Lower leg skin (tissue), 3 donors: ENCODE measurements at regions not wholly inside any gene's neighbourhood (a gene's known extent, or its start where the extent isn't known, plus 50 kb on each side); places are given as distances from the start of the nearest gene placed in this dataset.

ENCODE experiments used
- CTCF ChIP-seq, 3 donors: fragments of 450-650 bp; IDR thresholded peaks; one replicate each; pipeline ENCODE4 v1.5.1; 2016; ENCODE audit warnings: antibody characterized with exemption in 3 of 3, mild to moderate bottlenecking in 3 of 3, moderate library complexity in 2 of 3
- POLR2A ChIP-seq, 2 donors: fragments of 450-650 bp; IDR thresholded peaks; one replicate each; pipeline ENCODE4 v1.6.1; 2016 to 2017; ENCODE audit warnings: antibody characterized with exemption in 2 of 2, mild to moderate bottlenecking in 1 of 2, moderate library complexity in 1 of 2

- TF ChIP-seq POLR2A (IDR thresholded peaks at IDR 0.05) (no peak), CTCF (IDR thresholded peaks at IDR 0.05) (no peak)
These were observed 390.4 kb downstream of the SOX11 start for GRCh38 chr2:6082625-6083018.
